ENCODE measurements at regions not wholly inside any gene's neighbourhood (a gene's known extent, or its start where the extent isn't known, plus 50 kb on each side); places are given as distances from the start of the nearest gene placed in this dataset.

GRCh38 chr20:52775786-52776185 lies 196.4 kb upstream of the TSHZ2 start:
- TF ChIP-seq POLR2AphosphoS5 (IDR thresholded peaks at IDR 0.05; ENCODE audit: low read depth, low read length) = no peak
- no peak for TF ChIP-seq CTCF (IDR thresholded peaks at IDR 0.05)
- no peak for TF ChIP-seq SIN3A (IDR thresholded peaks at IDR 0.05; ENCODE audit: borderline replicate concordance, insufficient read depth, low read depth, low read length)
